ENCODE measurements at regions not wholly inside any gene's neighbourhood (a gene's known extent, or its start where the extent isn't known, plus 50 kb on each side); places are given as distances from the start of the nearest gene placed in this dataset.

- no peak for TF ChIP-seq CTCF (conservative IDR thresholded peaks at IDR 0.05; ENCODE audit: low read depth in 2 of 2)
- no peak for TF ChIP-seq POLR2AphosphoS5 (IDR thresholded peaks at IDR 0.05; ENCODE audit: low read depth)
- TF ChIP-seq EZH2 (IDR thresholded peaks at IDR 0.05; ENCODE audit: low read depth, unreplicated experiment) = no peak
- no peak for TF ChIP-seq JUNB (IDR thresholded peaks at IDR 0.05; ENCODE audit: unreplicated experiment)
Measured at GRCh38 chr2:134154246-134154645, 99.6 kb upstream of the MGAT5 start.

Measured in GM23338 (cell line).